ENCODE measurements at regions not wholly inside any gene's neighbourhood (a gene's known extent, or its start where the extent isn't known, plus 50 kb on each side); places are given as distances from the start of the nearest gene placed in this dataset.

DNA sequence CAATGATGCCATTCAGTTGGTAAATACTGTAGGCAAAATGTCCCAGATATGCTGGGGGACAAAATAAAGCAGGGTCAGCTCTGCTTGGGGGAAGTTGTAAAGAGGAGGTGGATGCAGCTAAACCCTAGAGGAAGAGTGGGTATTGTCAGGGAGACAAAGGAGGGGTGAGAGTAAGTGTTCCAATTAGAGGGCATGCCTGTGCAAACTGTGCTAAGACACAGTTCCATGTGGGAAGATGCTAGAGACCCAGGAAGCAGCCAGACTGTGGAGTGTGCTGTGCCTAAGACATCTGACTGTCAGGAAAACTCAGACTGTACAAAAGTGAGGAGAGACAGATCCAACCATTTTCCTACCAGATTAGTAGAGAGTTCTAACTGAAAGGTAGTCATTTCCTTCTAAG is 474.3 kb downstream of the ATP23 start:
- TF ChIP-seq EGR1 (IDR thresholded peaks at IDR 0.05) (no peak), TAF1 (IDR thresholded peaks at IDR 0.05; ENCODE audit: low read depth) (no peak), EP300 (IDR thresholded peaks at IDR 0.05; ENCODE audit: borderline replicate concordance) (no peak), FOXM1 (IDR thresholded peaks at IDR 0.05; ENCODE audit: borderline replicate concordance, low read depth) (no peak), CREB1 (IDR thresholded peaks at IDR 0.05; ENCODE audit: low read depth) (no peak), NFIC (IDR thresholded peaks at IDR 0.05) (no peak), TEAD4 (IDR thresholded peaks at IDR 0.05) (no peak), YY1 (IDR thresholded peaks at IDR 0.05; ENCODE audit: low read depth) (no peak), CEBPB (IDR thresholded peaks at IDR 0.05) (no peak), ZBTB7A (IDR thresholded peaks at IDR 0.05; ENCODE audit: low read depth) (no peak), TCF12 (IDR thresholded peaks at IDR 0.05; ENCODE audit: low read depth) (no peak), MAX (IDR thresholded peaks at IDR 0.05) (no peak), RAD21 (IDR thresholded peaks at IDR 0.05; ENCODE audit: low read depth) (no peak)
- TF ChIP-seq, protein P1, sequence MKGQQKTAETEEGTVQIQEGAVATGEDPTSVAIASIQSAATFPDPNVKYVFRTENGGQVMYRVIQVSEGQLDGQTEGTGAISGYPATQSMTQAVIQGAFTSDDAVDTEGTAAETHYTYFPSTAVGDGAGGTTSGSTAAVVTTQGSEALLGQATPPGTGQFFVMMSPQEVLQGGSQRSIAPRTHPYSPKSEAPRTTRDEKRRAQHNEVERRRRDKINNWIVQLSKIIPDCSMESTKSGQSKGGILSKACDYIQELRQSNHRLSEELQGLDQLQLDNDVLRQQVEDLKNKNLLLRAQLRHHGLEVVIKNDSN (IDR thresholded peaks at IDR 0.05): no peak
- TF ChIP-seq, protein P2, sequence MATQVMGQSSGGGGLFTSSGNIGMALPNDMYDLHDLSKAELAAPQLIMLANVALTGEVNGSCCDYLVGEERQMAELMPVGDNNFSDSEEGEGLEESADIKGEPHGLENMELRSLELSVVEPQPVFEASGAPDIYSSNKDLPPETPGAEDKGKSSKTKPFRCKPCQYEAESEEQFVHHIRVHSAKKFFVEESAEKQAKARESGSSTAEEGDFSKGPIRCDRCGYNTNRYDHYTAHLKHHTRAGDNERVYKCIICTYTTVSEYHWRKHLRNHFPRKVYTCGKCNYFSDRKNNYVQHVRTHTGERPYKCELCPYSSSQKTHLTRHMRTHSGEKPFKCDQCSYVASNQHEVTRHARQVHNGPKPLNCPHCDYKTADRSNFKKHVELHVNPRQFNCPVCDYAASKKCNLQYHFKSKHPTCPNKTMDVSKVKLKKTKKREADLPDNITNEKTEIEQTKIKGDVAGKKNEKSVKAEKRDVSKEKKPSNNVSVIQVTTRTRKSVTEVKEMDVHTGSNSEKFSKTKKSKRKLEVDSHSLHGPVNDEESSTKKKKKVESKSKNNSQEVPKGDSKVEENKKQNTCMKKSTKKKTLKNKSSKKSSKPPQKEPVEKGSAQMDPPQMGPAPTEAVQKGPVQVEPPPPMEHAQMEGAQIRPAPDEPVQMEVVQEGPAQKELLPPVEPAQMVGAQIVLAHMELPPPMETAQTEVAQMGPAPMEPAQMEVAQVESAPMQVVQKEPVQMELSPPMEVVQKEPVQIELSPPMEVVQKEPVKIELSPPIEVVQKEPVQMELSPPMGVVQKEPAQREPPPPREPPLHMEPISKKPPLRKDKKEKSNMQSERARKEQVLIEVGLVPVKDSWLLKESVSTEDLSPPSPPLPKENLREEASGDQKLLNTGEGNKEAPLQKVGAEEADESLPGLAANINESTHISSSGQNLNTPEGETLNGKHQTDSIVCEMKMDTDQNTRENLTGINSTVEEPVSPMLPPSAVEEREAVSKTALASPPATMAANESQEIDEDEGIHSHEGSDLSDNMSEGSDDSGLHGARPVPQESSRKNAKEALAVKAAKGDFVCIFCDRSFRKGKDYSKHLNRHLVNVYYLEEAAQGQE (IDR thresholded peaks at IDR 0.05; ENCODE audit: low read depth): no peak

DNA sequence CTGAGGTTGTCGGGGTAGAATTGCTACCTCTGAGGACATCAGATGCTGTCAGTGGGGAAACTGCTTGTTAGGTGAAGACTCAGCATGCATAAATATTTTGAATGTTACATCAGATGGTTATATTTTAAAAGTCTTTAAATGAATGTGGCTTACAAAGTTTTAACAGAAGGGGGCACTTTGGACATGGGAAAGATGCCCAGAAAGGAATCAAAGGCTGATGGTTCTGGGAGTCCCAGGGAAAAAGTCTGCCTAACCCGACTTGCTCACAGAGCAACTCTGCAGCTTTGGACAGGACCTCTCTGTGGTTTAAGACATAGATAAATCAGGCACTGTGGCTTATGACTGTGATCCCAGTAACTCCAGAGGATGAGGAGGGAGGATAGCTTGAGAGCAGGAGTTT is 474.9 kb downstream of the ATP23 start:
- TF ChIP-seq FOXM1 (IDR thresholded peaks at IDR 0.05; ENCODE audit: borderline replicate concordance, low read depth) (no peak), TEAD4 (IDR thresholded peaks at IDR 0.05) (no peak), RAD21 (IDR thresholded peaks at IDR 0.05; ENCODE audit: low read depth) (peak; percentile 38; the same call in 1 of the 2 replicates), YY1 (IDR thresholded peaks at IDR 0.05; ENCODE audit: low read depth) (no peak)

DNA sequence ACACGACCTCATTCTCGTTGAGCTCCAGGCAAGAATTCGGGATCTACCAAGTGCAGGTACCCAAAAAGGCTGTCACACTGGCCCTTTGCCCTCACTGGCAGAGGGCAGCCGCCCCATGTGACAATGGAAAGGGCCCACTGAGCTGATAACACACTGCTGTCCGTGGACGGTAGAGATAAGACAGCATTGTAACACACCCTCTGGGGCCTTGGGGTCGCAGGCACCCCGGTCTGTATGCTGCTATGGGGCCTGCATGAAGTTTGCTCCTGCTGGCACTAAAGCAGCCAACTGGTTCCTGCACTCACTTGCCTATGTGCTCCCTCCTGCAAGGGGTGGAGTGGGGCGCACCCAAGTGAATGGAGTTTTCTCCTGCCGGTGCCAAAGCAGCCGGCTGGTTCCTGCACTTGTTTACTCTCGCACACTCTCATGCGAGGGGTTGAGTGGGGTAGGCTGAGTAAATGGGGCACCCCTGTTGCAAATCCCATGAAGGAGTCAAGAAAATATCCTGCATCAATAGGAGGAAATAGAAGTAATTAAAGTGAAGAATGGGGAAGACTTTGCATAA is 477.9 kb downstream of the ATP23 start:
- TF ChIP-seq TAF1 (IDR thresholded peaks at IDR 0.05; ENCODE audit: low read depth) (no peak), ZBTB7A (IDR thresholded peaks at IDR 0.05; ENCODE audit: low read depth) (no peak), EP300 (IDR thresholded peaks at IDR 0.05; ENCODE audit: borderline replicate concordance) (no peak), EGR1 (IDR thresholded peaks at IDR 0.05) (no peak), RAD21 (IDR thresholded peaks at IDR 0.05; ENCODE audit: low read depth) (no peak), CREB1 (IDR thresholded peaks at IDR 0.05; ENCODE audit: low read depth) (no peak)
- TF ChIP-seq, protein P1 (IDR thresholded peaks at IDR 0.05): no peak

DNA sequence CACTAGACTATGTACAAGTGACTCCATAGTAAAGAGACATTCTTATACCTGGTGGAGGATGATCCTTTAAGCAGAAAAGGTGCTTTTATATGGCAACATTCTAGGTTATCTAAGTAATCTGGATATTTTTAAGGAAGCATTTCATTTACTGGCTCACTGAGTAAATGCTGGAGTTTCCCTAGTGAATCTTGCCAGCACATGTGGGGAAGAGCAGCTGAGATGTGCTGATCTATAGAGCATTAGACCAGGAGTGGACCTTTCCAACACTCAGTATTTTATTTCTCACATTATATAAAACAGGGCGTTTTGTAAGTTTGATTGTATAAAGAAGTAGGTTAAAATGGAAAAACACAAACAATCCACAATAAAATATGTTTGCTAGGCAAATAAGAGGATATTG is 478.5 kb downstream of the ATP23 start:
- TF ChIP-seq MAX (IDR thresholded peaks at IDR 0.05): no peak
- TF ChIP-seq TAF1 (IDR thresholded peaks at IDR 0.05; ENCODE audit: low read depth): no peak
- no peak for TF ChIP-seq EGR1 (IDR thresholded peaks at IDR 0.05)
- TF ChIP-seq FOXM1 (IDR thresholded peaks at IDR 0.05; ENCODE audit: borderline replicate concordance, low read depth): no peak
- TF ChIP-seq ZBTB7A (IDR thresholded peaks at IDR 0.05; ENCODE audit: low read depth): no peak
- TF ChIP-seq YY1 (IDR thresholded peaks at IDR 0.05; ENCODE audit: low read depth): no peak
- TF ChIP-seq, protein P2 (IDR thresholded peaks at IDR 0.05; ENCODE audit: low read depth): no peak
- TF ChIP-seq NFIC (IDR thresholded peaks at IDR 0.05): no peak
- no peak for TF ChIP-seq EP300 (IDR thresholded peaks at IDR 0.05; ENCODE audit: borderline replicate concordance)
- TF ChIP-seq, protein P1 (IDR thresholded peaks at IDR 0.05): no peak
- TF ChIP-seq TEAD4 (IDR thresholded peaks at IDR 0.05): no peak
- TF ChIP-seq RAD21 (IDR thresholded peaks at IDR 0.05; ENCODE audit: low read depth): no peak
- no peak for TF ChIP-seq TCF12 (IDR thresholded peaks at IDR 0.05; ENCODE audit: low read depth)
- TF ChIP-seq CEBPB (IDR thresholded peaks at IDR 0.05): no peak
- TF ChIP-seq CREB1 (IDR thresholded peaks at IDR 0.05; ENCODE audit: low read depth): no peak

- TF ChIP-seq NFIC (IDR thresholded peaks at IDR 0.05) (no peak), FOXM1 (IDR thresholded peaks at IDR 0.05; ENCODE audit: borderline replicate concordance, low read depth) (no peak), ZBTB7A (IDR thresholded peaks at IDR 0.05; ENCODE audit: low read depth) (no peak), TCF12 (IDR thresholded peaks at IDR 0.05; ENCODE audit: low read depth) (no peak), RAD21 (IDR thresholded peaks at IDR 0.05; ENCODE audit: low read depth) (no peak), CREB1 (IDR thresholded peaks at IDR 0.05; ENCODE audit: low read depth) (no peak), YY1 (IDR thresholded peaks at IDR 0.05; ENCODE audit: low read depth) (no peak), EGR1 (IDR thresholded peaks at IDR 0.05) (no peak), TAF1 (IDR thresholded peaks at IDR 0.05; ENCODE audit: low read depth) (no peak)
- TF ChIP-seq, protein P2 (IDR thresholded peaks at IDR 0.05; ENCODE audit: low read depth): no peak
- TF ChIP-seq, protein P1 (IDR thresholded peaks at IDR 0.05): no peak
These were observed 479.1 kb downstream of the ATP23 start for GRCh38 chr12:58420503-58420902.

Measured in Ishikawa (cell line).